HG02884 (cell line): ENCODE measurements at regions not wholly inside any gene's neighbourhood (a gene's known extent, or its start where the extent isn't known, plus 50 kb on each side); places are given as distances from the start of the nearest gene placed in this dataset.

Source experiments
- ATAC-seq: cut with Tn5 transposase; IDR thresholded peaks from one replicate; pipeline ENCODE4 v1.9.1; 2021; ENCODE audit warnings: mild to moderate bottlenecking, moderate library complexity; ENCODE audit not compliant: unreplicated experiment

GRCh38 chr22:48205161-48205560 lies 1442.7 kb downstream of the TBC1D22A start:
- ATAC-seq = no peak

GRCh38 chr22:48204296-48204695 lies 1441.8 kb downstream of the TBC1D22A start:
- no peak for ATAC-seq

GRCh38 chr22:48199667-48200066 lies 1437.2 kb downstream of the TBC1D22A start:
- no peak for ATAC-seq

GRCh38 chr22:48198489-48199459 lies 1436.3 kb downstream of the TBC1D22A start:
- no peak for ATAC-seq

GRCh38 chr22:48197189-48197690 lies 1434.8 kb downstream of the TBC1D22A start:
- no peak for ATAC-seq

- ATAC-seq = no peak
Measured at GRCh38 chr22:48192920-48193319, 1430.5 kb downstream of the TBC1D22A start.

- no peak for ATAC-seq
Measured at GRCh38 chr22:48192071-48192470, 1429.6 kb downstream of the TBC1D22A start.

- ATAC-seq = no peak
Measured at GRCh38 chr22:48188231-48188721, 1425.8 kb downstream of the TBC1D22A start.

GRCh38 chr22:48187356-48187755 lies 1424.9 kb downstream of the TBC1D22A start:
- no peak for ATAC-seq

- ATAC-seq = no peak
Measured at GRCh38 chr22:48186146-48186790, 1423.8 kb downstream of the TBC1D22A start.

- no peak for ATAC-seq
Measured at GRCh38 chr22:48185071-48186055, 1422.9 kb downstream of the TBC1D22A start.

- no peak for ATAC-seq
Measured at GRCh38 chr22:48182846-48183805, 1420.7 kb downstream of the TBC1D22A start.

GRCh38 chr22:48182031-48182430 lies 1419.6 kb downstream of the TBC1D22A start:
- ATAC-seq = no peak

GRCh38 chr22:48181263-48181955 lies 1419.0 kb downstream of the TBC1D22A start:
- no peak for ATAC-seq

- no peak for ATAC-seq
Measured at GRCh38 chr22:48180631-48181030, 1418.2 kb downstream of the TBC1D22A start.

GRCh38 chr22:48179571-48180546 lies 1417.4 kb downstream of the TBC1D22A start:
- no peak for ATAC-seq

GRCh38 chr22:48178536-48178935 lies 1416.1 kb downstream of the TBC1D22A start:
- no peak for ATAC-seq

GRCh38 chr22:48177631-48178030 lies 1415.2 kb downstream of the TBC1D22A start:
- ATAC-seq = no peak
